Breast epithelium (tissue), 3 donors: ENCODE measurements at regions not wholly inside any gene's neighbourhood (a gene's known extent, or its start where the extent isn't known, plus 50 kb on each side); places are given as distances from the start of the nearest gene placed in this dataset.

ENCODE experiments used
- POLR2A ChIP-seq: fragments of 450-650 bp; IDR thresholded peaks from one replicate; pipeline ENCODE4 v1.6.1; 2016; ENCODE audit warnings: antibody characterized with exemption, mild to moderate bottlenecking, moderate library complexity
- POLR2AphosphoS5 ChIP-seq, 3 donors: sonication (generic); formaldehyde crosslinking; IDR thresholded peaks; one replicate each; pipeline ENCODE4 v1.6.1; 2017; ENCODE audit warnings: antibody characterized with exemption in 3 of 3
- TF ChIP-seq, protein P1 (sequence below), 3 donors: fragments of 450-650 bp; IDR thresholded peaks; one replicate each; pipeline ENCODE4 v1.5.1; 2016 to 2017; ENCODE audit warnings: antibody characterized with exemption in 3 of 3, mild to moderate bottlenecking in 3 of 3, moderate library complexity in 3 of 3

- TF ChIP-seq, protein P1, sequence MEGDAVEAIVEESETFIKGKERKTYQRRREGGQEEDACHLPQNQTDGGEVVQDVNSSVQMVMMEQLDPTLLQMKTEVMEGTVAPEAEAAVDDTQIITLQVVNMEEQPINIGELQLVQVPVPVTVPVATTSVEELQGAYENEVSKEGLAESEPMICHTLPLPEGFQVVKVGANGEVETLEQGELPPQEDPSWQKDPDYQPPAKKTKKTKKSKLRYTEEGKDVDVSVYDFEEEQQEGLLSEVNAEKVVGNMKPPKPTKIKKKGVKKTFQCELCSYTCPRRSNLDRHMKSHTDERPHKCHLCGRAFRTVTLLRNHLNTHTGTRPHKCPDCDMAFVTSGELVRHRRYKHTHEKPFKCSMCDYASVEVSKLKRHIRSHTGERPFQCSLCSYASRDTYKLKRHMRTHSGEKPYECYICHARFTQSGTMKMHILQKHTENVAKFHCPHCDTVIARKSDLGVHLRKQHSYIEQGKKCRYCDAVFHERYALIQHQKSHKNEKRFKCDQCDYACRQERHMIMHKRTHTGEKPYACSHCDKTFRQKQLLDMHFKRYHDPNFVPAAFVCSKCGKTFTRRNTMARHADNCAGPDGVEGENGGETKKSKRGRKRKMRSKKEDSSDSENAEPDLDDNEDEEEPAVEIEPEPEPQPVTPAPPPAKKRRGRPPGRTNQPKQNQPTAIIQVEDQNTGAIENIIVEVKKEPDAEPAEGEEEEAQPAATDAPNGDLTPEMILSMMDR (IDR thresholded peaks at IDR 0.05): no peak
- TF ChIP-seq POLR2AphosphoS5 (IDR thresholded peaks at IDR 0.05) (no peak), POLR2A (no peak)
Observed at GRCh38 chr9:113651896-113652295, 188.4 kb downstream of the RGS3 start.
